Astrocyte of the cerebellum (primary cell): ENCODE measurements at regions not wholly inside any gene's neighbourhood (a gene's known extent, or its start where the extent isn't known, plus 50 kb on each side); places are given as distances from the start of the nearest gene placed in this dataset.

Experiments used
- DNase-seq: peaks from one replicate; pipeline ENCODE4 v3.0.0-alpha.2; 2011; ENCODE audit warnings: low read depth
- H3K4me3 ChIP-seq: 2 replicates; pipeline ENCODE4 v1.5.1; 2011; ENCODE audit warnings: mild to moderate bottlenecking, low read depth, low read length, moderate library complexity
- in situ Hi-C: cut with HindIII; loops from 2 replicates; pipeline ENCODE4 v1.10.0; 2017; ENCODE audit warnings: low sequenced_read_pairs
- TF ChIP-seq, protein P1 (sequence below): IDR thresholded peaks from 2 replicates; pipeline ENCODE4 v1.5.1; 2012; ENCODE audit warnings: low read length, low read depth, moderate library complexity, mild to moderate bottlenecking; ENCODE audit errors: missing control alignments

DNA sequence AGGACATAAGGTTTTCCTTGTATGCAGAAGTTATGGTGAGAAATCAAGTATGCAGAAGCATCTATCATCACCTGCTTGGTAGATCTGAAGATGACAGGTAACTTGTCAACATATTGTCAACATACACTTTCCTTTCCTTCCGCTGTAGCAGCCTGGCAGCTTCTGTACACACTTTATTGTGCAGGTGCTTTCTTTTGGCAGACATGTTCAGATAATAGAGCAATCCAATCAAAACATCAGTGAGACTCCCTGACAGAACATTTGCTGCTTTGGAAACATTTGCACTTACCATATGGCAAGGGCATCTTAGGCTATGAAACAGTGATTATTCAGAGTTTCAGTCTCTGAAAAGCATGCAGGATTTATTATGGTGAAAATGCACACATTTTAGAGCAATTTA, 161.1 kb upstream of the CDH12 start:
- DNase-seq = no peak
- TF ChIP-seq, protein P1, sequence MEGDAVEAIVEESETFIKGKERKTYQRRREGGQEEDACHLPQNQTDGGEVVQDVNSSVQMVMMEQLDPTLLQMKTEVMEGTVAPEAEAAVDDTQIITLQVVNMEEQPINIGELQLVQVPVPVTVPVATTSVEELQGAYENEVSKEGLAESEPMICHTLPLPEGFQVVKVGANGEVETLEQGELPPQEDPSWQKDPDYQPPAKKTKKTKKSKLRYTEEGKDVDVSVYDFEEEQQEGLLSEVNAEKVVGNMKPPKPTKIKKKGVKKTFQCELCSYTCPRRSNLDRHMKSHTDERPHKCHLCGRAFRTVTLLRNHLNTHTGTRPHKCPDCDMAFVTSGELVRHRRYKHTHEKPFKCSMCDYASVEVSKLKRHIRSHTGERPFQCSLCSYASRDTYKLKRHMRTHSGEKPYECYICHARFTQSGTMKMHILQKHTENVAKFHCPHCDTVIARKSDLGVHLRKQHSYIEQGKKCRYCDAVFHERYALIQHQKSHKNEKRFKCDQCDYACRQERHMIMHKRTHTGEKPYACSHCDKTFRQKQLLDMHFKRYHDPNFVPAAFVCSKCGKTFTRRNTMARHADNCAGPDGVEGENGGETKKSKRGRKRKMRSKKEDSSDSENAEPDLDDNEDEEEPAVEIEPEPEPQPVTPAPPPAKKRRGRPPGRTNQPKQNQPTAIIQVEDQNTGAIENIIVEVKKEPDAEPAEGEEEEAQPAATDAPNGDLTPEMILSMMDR = no peak
- in situ Hi-C loops = no loop called here
- no peak overlapping the region for H3K4me3 ChIP-seq

DNA sequence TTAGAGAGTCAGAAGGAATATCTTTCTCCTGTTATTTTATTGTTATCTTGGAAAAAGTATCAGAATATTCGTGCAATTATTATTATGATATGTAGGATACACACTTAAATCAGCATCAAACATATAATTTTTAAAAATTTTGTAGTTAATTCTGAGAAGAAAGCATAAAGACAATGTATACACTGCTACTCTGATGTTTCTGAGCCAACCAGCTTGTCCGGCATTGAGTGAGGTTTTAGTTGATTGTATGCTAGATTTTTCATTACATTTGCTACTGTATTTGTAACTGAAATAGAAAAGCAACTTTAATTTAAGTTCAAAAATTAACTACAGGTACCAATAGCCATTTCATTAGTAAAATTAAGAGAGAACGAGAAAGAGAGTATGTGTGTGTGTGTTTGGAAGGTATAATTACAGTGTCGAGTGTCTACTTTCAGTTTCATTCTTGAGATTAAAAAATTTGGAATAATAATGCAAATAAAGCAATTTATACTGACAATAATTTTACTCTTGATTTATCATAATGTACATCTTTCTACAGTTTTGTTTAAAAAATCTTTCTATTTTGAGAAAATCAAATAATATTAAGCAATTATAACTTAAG, 160.4 kb upstream of the CDH12 start:
- in situ Hi-C loops = no loop called here
- no peak for DNase-seq
- H3K4me3 ChIP-seq = no peak overlapping the region
- TF ChIP-seq, protein P1 = no peak

DNA sequence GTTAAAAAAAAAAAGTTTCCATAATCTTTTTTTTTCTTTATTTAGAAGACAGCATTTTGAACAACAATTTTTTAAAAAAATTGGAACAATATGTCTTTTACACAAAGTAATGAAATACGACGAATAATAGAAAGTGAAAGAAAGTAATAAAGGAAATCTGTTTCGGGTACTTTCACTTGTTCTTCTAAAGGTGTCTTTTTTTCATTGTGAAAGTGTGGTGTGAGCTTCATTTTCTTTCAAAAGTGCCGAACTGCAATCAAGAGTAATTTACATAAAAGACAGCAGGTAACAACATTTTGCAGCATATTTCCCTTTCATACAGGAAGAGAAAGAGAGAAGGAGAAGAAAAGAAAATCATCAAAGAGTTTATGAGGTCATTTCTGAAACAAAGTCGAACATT, 159.7 kb upstream of the CDH12 start:
- no peak for DNase-seq
- TF ChIP-seq, protein P1 = no peak
- in situ Hi-C loops = no loop called here
- H3K4me3 ChIP-seq = no peak overlapping the region

DNA sequence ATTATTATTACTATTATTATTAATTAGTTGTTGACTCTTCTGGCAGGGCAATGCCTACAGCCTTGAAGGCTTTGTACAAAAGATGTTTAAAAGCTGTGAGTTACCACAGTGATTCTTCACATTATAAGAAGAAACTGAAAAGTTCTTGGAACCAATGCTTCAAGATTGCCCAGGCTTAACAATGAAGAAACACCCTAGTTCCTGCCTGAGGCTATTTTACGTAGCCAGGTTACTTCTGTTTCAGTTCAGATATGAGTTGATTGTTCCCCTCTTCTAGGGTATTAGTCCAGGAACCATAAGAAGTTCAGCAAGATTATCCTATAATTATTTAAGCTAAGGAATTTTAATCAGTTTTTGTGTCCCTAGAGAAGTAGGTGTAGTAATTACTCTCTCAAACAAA, 154.6 kb upstream of the CDH12 start:
- no peak overlapping the region for H3K4me3 ChIP-seq
- TF ChIP-seq, protein P1 = no peak
- no peak for DNase-seq
- in situ Hi-C loops = no loop called here

DNA sequence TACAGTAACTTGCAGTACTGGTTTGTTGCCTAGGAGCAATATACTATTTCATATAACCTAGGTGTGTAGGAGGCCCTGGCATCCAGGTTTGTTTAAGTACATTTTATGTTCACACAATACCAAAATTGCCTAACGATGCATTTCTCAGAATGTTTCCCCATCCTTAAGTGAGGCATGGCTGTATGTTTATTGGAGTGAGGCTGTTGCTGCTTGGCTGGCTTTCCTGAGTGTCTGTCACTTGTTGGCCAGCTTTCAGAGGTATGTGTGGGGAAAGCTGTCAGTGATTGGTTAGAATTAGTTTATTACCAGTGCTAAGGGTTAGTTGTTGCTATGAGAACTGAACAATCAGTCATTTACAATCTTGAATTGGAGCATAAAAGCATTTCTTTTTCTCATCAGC, 154.1 kb upstream of the CDH12 start:
- TF ChIP-seq, protein P1 = no peak
- DNase-seq = no peak
- in situ Hi-C loops = no loop called here
- H3K4me3 ChIP-seq = no peak overlapping the region

DNA sequence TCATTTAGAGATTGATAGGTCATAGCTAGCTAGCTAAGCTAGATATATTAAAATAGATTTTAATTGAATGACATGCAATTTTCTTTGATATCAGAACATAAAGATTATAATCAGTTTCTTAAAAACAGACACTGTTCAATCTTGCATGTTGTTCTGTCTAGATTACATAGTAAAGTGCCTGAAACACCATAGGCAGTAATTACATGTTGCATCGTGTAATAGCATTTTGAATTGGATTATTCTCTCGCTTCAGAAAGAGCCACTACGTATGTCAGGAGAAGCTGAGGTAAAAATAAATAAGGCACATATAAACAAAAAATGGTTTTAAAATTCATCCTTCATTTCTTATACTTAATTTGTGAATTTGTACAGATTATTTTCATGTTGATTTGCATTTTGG, 148.0 kb upstream of the CDH12 start:
- no peak for DNase-seq
- H3K4me3 ChIP-seq = no peak overlapping the region
- in situ Hi-C loops = no loop called here
- TF ChIP-seq, protein P1 = no peak

DNA sequence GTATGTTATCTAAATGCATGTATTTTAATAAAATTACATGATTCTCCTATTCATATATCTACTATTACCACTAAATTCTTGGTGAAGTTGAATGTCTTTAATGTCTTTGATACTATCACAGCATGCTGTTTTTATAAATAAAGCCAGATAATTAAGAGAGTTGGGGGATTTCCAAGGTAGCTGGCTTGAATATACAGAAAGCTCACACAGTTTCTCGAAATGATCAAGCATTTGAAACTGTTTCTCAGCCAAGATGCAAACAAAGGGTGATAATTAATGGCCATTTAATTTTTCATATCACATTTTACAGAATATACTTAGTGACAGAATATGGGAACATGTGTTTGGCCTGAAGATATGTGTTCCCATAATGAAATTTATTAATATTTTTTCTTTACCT, 145.6 kb upstream of the CDH12 start:
- DNase-seq = no peak
- in situ Hi-C loops = no loop called here
- TF ChIP-seq, protein P1 = no peak

More for the DNA sequence above, 145.6 kb upstream of the CDH12 start:
- no peak overlapping the region for H3K4me3 ChIP-seq
